ENCODE measurements at regions not wholly inside any gene's neighbourhood (a gene's known extent, or its start where the extent isn't known, plus 50 kb on each side); places are given as distances from the start of the nearest gene placed in this dataset.

GRCh38 chr1:244289991-244290785 lies 161.5 kb downstream of the ADSS2 start:
- Histone ChIP-seq H3K27me3 (replicated peaks; ENCODE audit: control insufficient read depth, insufficient read depth, low read length) (no peaks in the 10 kb centered on the region; the same call in 1 of the 2 replicates), H3K36me3 (ENCODE audit: control insufficient read depth, insufficient read depth, low read length) (no peaks in the 10 kb centered on the region), H3K4me3 (replicated peaks; ENCODE audit: low read depth, low read length) (no peak overlapping the region)
- no peak for DNase-seq (ENCODE audit: extremely low read depth, insufficient read length)
- TF ChIP-seq, protein P1, sequence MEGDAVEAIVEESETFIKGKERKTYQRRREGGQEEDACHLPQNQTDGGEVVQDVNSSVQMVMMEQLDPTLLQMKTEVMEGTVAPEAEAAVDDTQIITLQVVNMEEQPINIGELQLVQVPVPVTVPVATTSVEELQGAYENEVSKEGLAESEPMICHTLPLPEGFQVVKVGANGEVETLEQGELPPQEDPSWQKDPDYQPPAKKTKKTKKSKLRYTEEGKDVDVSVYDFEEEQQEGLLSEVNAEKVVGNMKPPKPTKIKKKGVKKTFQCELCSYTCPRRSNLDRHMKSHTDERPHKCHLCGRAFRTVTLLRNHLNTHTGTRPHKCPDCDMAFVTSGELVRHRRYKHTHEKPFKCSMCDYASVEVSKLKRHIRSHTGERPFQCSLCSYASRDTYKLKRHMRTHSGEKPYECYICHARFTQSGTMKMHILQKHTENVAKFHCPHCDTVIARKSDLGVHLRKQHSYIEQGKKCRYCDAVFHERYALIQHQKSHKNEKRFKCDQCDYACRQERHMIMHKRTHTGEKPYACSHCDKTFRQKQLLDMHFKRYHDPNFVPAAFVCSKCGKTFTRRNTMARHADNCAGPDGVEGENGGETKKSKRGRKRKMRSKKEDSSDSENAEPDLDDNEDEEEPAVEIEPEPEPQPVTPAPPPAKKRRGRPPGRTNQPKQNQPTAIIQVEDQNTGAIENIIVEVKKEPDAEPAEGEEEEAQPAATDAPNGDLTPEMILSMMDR (IDR thresholded peaks at IDR 0.05; ENCODE audit: insufficient read depth, low read length, poor library complexity, severe bottlenecking) = no peak

DNA sequence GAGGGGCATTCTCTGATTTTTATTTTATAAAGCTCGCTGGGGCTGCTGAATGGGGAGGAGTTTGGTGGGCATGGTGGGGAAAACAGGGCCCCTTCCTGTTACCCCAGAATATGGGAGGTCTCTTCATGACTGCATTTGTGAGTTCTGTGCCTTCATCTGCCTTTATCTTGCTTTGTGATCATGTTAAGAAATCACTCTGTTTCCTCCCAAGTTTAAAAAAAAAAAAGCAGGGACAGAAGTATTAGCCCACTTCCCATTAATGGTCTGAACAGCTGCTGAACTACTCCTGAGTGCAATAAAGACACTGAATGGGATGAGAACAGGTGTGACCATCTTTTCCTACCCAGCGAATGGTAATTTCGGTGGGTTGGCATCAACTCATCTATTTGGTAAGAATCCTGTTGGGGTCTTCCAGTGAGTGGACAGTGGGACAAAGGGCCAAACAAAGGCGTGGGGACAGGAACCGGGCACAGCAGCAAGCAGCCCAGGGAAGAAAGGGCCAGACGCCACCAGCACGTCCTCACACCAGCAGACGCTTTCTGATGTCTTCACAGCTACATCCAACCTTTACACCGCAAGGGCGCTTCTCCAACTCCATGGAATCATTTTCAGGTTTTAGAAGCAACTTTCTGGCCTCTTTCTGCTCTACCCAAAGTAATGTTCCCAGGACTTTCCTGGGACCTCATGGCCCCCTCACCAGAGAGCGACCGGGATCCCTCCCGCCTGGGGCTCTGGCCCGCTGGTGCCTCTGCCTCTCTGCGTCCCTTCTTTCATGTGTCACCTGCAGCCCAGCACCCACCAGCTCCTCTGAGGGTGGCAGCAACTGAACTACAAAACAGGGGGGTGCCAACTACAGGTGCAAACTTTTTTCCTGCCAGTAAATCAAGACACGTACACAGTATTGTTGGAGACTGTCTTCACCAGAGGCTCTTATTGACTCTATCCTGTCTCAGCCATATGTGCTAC lies 160.2 kb downstream of the ADSS2 start:
- Histone ChIP-seq H3K27me3 (replicated peaks; ENCODE audit: control insufficient read depth, insufficient read depth, low read length) (no peaks in the 10 kb centered on the region; the same call in 1 of the 2 replicates), H3K36me3 (ENCODE audit: control insufficient read depth, insufficient read depth, low read length) (no peaks in the 10 kb centered on the region), H3K4me3 (replicated peaks; ENCODE audit: low read depth, low read length) (no peak overlapping the region)
- no peak for DNase-seq (ENCODE audit: extremely low read depth, insufficient read length)
- TF ChIP-seq, protein P1 (IDR thresholded peaks at IDR 0.05; ENCODE audit: insufficient read depth, low read length, poor library complexity, severe bottlenecking) = no peak

GRCh38 chr1:244294599-244295224 lies 157.0 kb downstream of the ADSS2 start:
- H3K4me3 ChIP-seq (replicated peaks; ENCODE audit: low read depth, low read length) = no peak overlapping the region
- H3K36me3 ChIP-seq (ENCODE audit: control insufficient read depth, insufficient read depth, low read length) = no peaks in the 10 kb centered on the region
- TF ChIP-seq, protein P1 (IDR thresholded peaks at IDR 0.05; ENCODE audit: insufficient read depth, low read length, poor library complexity, severe bottlenecking) = no peak
- DNase-seq (ENCODE audit: extremely low read depth, insufficient read length) = no peak
- no peaks in the 10 kb centered on the region for H3K27me3 ChIP-seq (replicated peaks; ENCODE audit: control insufficient read depth, insufficient read depth, low read length)

DNA sequence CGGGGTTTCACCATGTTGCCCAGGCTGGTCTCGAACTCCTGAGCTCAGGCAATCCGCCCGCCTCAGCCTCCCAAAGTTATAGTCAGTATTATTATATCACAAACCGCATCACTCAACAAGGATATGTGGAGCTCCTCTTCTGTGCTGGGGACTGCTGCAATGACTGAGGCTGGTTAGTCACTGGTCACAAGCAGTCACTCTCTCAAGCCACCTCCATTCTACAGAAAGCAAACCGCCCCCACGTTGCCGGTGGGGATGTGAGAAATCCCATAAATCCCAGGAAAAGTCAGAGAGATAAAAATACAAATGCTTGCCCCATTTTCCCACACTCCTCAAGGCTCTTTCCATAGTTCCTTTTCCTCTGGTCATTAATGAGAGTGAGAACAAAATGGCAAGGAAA lies 155.7 kb downstream of the ADSS2 start:
- TF ChIP-seq, protein P1 (IDR thresholded peaks at IDR 0.05; ENCODE audit: insufficient read depth, low read length, poor library complexity, severe bottlenecking) = no peak

GRCh38 chr1:244296447-244296846 lies 155.3 kb downstream of the ADSS2 start:
- no peaks in the 10 kb centered on the region for H3K36me3 ChIP-seq (ENCODE audit: control insufficient read depth, insufficient read depth, low read length)
- no peaks in the 10 kb centered on the region for H3K27me3 ChIP-seq (replicated peaks; ENCODE audit: control insufficient read depth, insufficient read depth, low read length)
- H3K4me3 ChIP-seq (replicated peaks; ENCODE audit: low read depth, low read length) = no peak overlapping the region
- no peak for DNase-seq (ENCODE audit: extremely low read depth, insufficient read length)
- TF ChIP-seq, protein P1 (IDR thresholded peaks at IDR 0.05; ENCODE audit: insufficient read depth, low read length, poor library complexity, severe bottlenecking) = no peak

More for the DNA sequence above, 155.7 kb downstream of the ADSS2 start:
- DNase-seq (ENCODE audit: extremely low read depth, insufficient read length) = no peak
- no peaks in the 10 kb centered on the region for H3K27me3 ChIP-seq (replicated peaks; ENCODE audit: control insufficient read depth, insufficient read depth, low read length)
- no peak overlapping the region for H3K4me3 ChIP-seq (replicated peaks; ENCODE audit: low read depth, low read length)
- H3K36me3 ChIP-seq (ENCODE audit: control insufficient read depth, insufficient read depth, low read length) = no peaks in the 10 kb centered on the region
